ENCODE measurements at regions not wholly inside any gene's neighbourhood (a gene's known extent, or its start where the extent isn't known, plus 50 kb on each side); places are given as distances from the start of the nearest gene placed in this dataset.

DNA sequence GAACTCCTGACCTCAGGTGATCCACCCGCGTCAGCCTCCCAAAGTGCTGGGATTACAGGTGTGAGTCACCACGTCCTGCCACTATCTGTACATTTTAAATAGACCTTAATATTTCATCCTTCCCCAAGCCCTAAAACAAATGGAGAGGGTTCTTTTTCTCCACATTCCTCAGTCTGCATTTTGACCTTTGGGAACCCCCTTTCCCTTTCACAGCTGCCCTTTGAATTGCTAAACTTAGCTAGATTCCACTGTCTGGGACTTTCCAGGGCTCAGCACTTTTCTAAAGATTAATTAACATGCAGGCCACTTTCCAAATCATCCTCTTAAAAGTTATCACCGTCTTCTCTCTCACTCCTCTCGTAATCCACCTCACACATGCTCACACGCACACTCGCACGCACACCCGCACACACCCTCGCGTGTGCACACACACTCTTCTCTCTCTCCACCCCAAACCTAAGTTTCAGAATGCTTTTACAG, 124.2 kb downstream of the TMCO5A start:
- TF ChIP-seq, protein P1, sequence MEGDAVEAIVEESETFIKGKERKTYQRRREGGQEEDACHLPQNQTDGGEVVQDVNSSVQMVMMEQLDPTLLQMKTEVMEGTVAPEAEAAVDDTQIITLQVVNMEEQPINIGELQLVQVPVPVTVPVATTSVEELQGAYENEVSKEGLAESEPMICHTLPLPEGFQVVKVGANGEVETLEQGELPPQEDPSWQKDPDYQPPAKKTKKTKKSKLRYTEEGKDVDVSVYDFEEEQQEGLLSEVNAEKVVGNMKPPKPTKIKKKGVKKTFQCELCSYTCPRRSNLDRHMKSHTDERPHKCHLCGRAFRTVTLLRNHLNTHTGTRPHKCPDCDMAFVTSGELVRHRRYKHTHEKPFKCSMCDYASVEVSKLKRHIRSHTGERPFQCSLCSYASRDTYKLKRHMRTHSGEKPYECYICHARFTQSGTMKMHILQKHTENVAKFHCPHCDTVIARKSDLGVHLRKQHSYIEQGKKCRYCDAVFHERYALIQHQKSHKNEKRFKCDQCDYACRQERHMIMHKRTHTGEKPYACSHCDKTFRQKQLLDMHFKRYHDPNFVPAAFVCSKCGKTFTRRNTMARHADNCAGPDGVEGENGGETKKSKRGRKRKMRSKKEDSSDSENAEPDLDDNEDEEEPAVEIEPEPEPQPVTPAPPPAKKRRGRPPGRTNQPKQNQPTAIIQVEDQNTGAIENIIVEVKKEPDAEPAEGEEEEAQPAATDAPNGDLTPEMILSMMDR (IDR thresholded peaks at IDR 0.05; ENCODE audit: unreplicated experiment in 3 of 3): no peak
- Mint-ChIP-seq H3K27ac (peak overlapping the region; percentile 18 to 48 (median 30)), H3K9me3 (no peaks in the 10 kb centered on the region), H3K27me3 (ENCODE audit: low read depth) (no peaks in the 10 kb centered on the region), H3K4me3 (no peak overlapping the region), H3K36me3 (ENCODE audit: low read depth) (no peaks in the 10 kb centered on the region), H3K4me1 (peaks cover 32% of the 10 kb centered on the region)

DNA sequence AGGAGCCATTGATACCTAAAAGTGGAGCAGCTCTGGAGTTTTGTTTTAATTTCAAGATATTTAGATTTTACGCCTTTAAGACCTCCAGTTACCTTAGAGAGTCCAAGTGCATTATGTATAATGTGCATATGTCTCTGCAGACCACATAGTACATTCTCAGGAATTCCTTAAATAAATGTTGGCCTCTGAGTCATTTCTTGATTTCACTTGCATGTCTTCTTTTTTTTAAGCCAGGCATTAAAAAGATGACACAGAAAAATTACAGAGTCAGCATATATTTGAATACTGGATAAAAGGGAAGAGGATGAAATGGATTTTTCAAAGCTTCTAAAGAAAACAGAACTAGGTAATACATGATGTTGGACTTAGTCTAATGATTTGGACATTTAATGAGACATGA, 125.2 kb downstream of the TMCO5A start:
- no peak overlapping the region for H3K4me3 Mint-ChIP-seq
- TF ChIP-seq, protein P1 (IDR thresholded peaks at IDR 0.05; ENCODE audit: unreplicated experiment in 3 of 3): no peak
- H3K27me3 Mint-ChIP-seq (ENCODE audit: low read depth): no peaks in the 10 kb centered on the region
- H3K9me3 Mint-ChIP-seq: no peaks in the 10 kb centered on the region
- no peak overlapping the region for H3K27ac Mint-ChIP-seq
- H3K4me1 Mint-ChIP-seq: peaks cover 33% of the 10 kb centered on the region
- H3K36me3 Mint-ChIP-seq (ENCODE audit: low read depth): no peaks in the 10 kb centered on the region

DNA sequence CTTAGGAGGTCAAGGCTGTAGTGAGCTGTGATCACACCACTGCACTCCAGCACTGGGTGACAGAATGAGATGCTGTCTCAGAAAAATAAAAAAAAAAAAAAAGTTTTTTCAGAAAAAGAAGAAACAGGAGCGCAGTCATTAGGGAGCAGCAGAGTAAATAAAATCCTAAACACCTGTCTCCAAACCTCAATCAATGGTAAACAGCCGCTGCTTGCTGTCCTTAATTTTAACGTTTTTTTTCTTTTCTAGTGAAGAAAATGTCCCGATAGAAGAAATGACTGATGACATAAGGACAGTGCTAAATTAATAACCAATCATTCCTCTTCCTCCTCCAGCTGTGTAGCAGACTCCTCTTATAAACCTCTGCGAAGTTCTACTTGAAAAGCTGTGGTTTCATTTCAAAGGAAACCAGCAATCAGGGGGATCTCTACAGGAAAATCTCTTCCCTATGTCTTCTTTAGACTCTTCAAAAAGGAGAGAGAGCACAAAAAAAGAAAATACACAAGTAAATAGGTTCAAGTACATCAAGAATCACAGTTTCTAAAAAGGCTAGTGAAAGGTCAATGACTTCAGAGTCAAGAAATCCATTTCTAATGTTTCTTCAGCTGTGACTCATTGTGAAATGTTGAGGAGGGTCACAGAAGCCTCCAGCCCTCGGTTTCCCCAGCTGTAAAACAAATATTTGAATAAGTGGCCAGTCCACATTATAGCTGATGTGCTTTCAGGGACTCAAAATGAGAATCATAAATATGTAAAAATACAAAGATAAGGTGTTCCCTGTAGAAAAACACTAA, 127.6 kb downstream of the TMCO5A start:
- H3K27ac Mint-ChIP-seq: peak overlapping the region in 2 of 3 experiments; percentile 44 to 54
- no peaks in the 10 kb centered on the region for H3K36me3 Mint-ChIP-seq (ENCODE audit: low read depth)
- peaks cover 38% of the 10 kb centered on the region for H3K4me1 Mint-ChIP-seq
- no peaks in the 10 kb centered on the region for H3K27me3 Mint-ChIP-seq (ENCODE audit: low read depth)
- TF ChIP-seq, protein P1 (IDR thresholded peaks at IDR 0.05; ENCODE audit: unreplicated experiment in 3 of 3): no peak
- no peak overlapping the region for H3K4me3 Mint-ChIP-seq
- no peaks in the 10 kb centered on the region for H3K9me3 Mint-ChIP-seq

DNA sequence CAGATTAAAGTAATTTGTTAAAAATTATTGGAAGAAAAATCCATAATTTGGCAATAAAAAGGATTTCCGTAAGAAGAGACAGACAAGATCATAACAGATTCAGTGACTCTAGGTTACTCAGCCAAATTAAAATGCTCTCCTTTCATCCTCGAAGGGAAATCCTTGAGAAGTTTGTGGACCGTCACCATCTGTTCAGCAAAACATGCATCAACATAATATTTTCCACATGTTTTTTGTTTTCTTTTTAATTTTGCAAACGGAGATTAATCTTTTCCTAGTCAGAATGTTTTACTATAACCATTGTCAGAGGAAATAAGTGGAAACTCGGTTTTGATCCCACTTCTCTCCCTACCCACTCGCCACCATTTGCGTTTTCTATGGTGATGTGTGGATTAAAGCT, 128.3 kb downstream of the TMCO5A start:
- Mint-ChIP-seq H3K27ac (peak overlapping the region; percentile 44 to 61 (median 54)), H3K27me3 (ENCODE audit: low read depth) (no peaks in the 10 kb centered on the region), H3K4me1 (peaks cover 36% of the 10 kb centered on the region), H3K36me3 (ENCODE audit: low read depth) (no peaks in the 10 kb centered on the region), H3K4me3 (no peak overlapping the region), H3K9me3 (no peaks in the 10 kb centered on the region)
- TF ChIP-seq, protein P1 (IDR thresholded peaks at IDR 0.05; ENCODE audit: unreplicated experiment in 3 of 3): no peak

DNA sequence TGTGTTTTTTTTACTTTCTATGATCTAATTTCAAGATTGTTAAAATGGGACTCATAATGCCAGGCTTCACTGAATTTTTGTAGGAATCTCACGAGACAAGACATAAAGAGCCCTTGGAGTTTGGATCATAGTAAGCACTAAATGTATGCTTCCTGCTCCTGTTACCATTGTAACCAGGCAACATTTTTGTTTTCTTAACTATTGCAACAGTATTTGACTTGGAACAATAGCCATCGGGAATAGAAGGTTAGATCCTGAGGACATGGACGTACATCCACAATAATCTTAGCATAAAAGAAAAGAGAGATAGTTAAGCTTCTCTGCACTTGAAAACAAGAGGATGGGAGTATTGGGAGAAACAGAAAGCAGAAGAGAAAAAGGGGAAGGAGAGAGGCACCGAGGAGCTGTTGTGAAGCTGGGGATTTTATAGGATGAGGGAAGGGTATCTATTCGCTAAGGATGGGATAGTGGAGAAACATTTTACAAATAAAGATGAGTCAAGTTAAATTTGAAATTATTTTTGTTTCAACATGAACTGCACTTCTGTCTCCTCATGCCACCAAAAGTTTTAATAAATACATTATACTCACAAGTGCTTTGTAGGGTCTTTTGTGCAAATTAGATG, 131.4 kb downstream of the TMCO5A start:
- Mint-ChIP-seq H3K4me1 (peaks cover 53% of the 10 kb centered on the region), H3K36me3 (ENCODE audit: low read depth) (no peaks in the 10 kb centered on the region), H3K4me3 (no peak overlapping the region), H3K9me3 (no peaks in the 10 kb centered on the region), H3K27ac (peak overlapping the region in 1 of 3 experiments; percentile 33), H3K27me3 (ENCODE audit: low read depth) (no peaks in the 10 kb centered on the region)
- TF ChIP-seq, protein P1 (IDR thresholded peaks at IDR 0.05; ENCODE audit: unreplicated experiment in 3 of 3): no peak

All from nephron (organoid).